Inflammatory macrophage (primary cell): ENCODE measurements at regions not wholly inside any gene's neighbourhood (a gene's known extent, or its start where the extent isn't known, plus 50 kb on each side); places are given as distances from the start of the nearest gene placed in this dataset.
"Not testable (repeated sequence)": the region's sequence is repeated elsewhere in the genome, so short reads cannot be mapped to it uniquely, and the experiment has no call there.

Source experiments
- DNase-seq, 2 donors: peaks; one replicate each; pipeline ENCODE4 v3.0.0-alpha.2; 2020 to 2022

DNA sequence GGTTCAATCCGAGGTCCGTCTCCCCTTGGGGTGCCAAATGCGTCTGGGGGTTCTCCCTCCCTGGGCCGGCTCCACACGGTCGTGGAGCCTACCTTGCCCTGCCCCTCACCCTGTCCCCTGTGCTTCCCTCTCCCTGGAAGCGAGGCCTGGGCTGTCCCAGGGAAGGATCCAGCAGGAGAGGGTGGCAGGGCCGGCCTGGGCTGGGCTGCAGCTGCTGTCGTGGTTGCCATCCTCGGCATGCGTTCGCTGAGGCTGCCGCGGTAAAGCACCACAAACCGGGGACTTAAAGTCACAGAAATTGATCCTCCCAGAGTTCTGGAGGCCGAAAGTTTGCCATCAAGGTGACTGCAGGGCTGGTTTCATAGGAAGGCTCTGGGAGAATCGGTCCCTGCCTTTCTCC lies 123.0 kb upstream of the TMPRSS2 start:
- no peak for DNase-seq

DNA sequence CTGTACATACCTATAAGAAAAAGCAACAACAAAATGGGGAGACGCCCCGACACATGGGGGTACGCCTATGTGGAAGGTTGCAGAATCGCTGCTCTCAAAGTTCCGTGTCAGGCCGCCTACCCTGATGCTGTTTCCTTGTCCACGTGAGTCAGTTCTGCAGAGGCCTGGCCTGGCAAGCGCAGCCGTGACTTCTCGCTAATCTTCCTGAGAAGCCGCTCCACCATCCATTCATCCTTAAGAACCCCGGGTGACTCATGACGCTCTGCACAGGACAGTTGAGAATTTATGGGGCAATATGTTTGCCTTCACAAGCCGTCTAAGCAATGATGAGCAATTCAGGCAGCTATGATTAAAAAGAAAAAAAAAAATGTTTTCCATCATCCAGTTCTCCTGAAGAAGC lies 122.3 kb upstream of the TMPRSS2 start:
- no peak for DNase-seq

DNA sequence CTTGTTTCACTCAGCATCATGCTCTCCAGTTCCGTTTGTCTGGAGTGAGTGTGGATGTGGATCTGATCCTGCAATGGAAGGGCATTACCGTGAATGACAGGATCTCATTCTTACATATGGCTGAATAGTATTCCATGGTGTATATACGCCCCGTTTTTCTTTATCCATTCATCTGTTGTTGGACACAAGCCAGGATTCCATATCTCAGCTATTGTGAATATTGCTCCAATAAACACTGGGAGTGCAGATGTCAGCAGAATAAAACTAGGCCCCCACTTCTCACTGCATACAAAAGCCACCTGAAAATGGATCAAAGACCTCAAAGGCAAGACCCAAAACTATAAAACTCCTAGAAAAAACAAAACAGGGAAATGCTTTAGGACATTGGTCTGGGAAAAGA lies 120.3 kb upstream of the TMPRSS2 start:
- DNase-seq = no peak

DNA sequence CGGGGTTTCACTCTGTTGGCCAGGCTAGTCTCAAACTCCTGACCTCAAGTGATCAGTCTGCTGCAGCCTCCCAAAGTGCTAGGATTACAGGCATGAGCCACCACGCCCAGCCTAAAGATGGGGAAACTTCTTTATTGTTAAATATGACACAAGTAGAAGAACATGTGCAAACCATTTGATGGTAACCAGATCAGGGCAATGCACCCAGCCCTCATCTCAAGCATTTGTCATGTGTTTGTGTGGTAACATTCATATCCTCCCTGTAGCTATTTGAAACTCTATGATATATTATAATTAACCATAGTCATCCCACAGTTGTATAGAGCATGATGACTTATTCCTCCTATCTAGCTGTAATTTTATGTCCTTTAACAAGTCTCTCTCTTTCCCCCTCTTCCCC lies 119.5 kb upstream of the TMPRSS2 start:
- DNase-seq = no peak

DNA sequence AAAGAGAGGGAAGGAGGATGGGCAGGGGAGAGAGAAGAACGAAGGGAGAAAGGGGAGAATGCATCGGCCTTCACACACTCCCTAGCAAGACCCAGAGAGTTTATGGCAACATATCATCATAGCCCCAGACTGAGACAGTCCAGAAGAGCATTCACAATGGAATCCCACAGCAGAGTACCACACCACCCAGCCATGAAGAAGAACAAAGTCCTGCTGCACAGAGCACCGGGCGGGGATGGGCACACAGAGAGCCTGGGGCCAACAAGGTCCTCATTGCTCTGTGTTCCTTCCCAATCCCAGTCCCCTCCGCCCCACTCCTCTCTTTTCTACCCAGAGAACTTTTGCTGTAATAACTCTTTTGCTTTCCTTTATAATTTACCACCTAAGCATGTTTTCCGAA lies 118.1 kb upstream of the TMPRSS2 start:
- no peak for DNase-seq

DNA sequence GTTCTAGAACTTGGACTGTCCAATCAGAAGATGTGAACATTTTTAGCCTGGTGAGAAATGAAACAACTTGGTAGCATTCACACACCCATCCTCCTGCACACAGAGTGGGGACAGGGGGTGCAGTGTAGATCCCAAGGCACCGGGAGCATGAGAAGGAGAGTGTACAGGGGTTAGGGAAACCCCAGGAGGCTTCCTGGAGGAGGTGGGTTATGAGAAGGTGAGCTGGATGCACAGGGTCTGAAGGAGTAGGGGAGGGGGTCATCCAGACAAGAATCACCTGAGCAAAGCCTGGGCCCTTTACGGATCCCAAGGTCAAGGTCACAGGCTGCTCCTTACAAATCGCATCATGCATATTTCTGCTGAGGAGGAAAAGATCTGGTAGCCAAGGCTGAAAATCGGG lies 117.5 kb upstream of the TMPRSS2 start:
- no peak for DNase-seq

DNA sequence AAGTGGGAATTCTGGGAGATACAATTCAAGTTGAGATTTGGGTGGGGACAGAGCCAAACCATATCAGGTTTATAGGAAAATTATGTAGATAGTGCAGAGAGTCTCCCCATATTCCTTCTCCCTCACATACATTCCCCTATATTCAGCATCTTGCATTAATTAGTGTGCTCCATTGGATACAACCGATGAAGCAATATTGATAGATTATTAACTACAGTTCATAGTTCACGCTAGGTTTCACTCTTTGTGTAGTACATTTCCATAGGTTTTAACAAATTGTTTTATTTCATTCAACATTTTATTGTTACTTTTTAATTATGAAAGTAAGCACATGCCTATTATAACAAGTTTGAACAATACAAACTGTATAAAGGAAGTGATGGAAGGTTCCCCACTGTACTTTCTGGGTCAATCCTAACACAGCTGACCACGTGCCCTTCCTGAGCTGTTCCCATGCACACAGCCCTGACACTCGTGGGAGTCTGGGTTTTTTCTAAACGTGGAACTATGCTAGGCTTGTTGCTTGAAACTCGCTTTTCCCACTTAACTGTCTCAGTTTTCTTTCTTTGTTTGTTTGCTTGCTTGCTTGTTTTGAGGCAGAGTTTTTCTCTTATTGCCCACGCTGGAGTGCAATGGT lies 116.8 kb upstream of the TMPRSS2 start:
- peak; percentile 2 to 30 for DNase-seq

DNA sequence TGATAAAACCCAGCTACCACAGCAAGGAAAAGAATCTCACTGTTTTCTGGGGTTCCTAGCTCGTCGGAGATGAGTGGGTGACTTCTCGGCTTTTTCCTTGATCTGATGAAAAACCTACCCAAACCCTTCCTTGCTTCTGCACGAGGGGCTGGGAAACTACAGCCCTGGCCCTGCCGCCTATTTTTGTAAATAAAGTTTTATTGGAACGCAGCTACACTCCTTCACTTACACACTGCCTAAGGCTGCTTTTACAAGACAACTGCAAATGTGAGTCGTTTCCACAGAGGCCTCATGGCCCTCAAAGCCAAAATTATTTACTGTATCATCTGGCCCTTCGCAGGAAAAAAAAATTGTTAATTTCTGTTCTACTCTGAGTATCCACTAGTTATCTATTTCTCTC lies 116.0 kb upstream of the TMPRSS2 start:
- no peak for DNase-seq

DNA sequence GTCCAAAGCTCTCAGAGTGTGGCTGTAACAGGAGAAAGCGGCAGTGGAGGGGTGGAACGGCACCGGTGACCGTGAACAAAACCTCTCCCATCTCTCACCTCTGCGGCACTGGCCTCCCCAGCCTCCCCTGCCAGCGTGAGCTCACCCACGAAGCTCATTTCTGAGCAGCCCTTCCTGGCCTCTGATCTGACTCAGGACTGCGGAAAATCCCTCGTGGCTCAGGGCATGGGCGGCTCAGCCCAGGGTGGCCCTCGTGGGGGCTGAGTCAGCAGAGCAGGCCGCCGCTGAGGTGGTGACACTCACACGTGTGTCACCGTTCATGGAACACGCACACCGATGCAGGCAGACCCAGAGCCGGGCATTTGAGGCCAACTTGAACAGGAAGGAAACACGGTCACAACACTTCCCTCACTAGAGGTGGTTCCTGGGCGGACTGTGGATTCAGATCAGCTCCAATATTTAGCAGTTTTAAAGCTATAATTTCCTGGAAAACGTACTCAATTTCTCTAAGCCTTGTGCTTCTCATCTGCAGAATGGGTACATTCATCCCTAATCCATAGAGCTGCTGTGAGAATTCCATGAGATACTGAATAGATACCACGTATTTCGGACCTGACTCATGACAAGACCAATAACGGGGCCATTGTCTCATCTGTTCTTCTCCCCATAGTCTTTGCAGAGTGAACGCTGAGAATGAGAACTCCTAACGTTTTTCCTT lies 115.0 kb upstream of the TMPRSS2 start:
- peak in 1 of 2 donors; percentile 10 for DNase-seq

DNA sequence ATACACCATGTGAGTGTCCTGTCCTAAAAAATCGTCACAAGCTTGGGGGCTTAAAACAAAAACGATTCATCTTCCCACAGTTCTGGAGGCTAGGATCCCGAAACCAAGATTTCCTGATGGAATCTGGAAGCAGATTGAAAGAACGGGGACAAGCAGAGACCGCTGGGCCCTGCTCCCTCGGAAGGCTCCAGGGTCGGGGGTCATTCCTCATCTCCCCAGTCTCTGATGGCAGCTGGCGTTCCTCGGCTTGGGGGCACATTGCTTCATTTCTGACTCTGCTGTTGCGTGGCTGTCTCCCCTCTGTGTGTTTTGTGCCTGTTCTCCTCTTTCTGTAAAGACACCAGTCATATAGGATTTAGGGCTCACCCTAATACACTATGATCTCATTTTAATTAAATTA lies 114.2 kb upstream of the TMPRSS2 start:
- no peak for DNase-seq

DNA sequence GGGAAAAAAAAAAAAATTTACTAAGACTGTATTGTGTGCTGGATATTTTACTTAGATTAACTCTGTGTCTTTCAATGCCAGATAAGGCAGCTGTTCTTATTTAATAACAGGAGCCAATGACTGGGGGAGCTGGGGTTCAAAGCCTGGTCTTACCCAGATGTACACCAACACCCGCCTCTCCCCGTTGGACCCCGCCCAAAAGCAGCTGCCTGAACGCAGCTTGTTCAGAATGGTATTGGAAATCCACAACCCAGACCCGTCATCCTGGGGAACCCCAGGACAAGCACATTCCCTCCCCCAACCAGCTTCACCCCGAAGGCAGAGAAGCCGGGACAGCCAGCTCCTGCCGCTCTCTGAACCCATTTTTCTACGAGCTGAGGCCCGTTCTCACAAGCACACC lies 113.6 kb upstream of the TMPRSS2 start:
- DNase-seq = no peak

DNA sequence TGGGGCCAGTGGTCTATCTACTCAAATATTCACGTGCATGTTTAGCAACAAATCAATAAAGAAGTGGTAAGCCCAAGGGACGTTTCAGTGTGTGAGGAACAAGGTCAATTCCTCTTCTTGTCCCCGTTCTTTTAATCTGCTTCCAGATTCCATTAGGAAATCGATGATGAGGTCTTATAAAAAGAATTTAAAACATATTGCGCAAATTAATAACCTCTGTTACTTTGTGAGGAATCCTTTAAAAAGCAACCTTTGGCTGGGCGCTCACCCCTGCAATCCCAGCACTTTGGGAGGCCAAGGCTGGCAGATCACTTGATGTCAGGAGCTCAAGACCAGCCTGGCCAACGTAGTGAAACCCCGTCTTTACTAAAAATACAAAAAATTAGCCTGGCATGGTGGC lies 113.0 kb upstream of the TMPRSS2 start:
- no peak for DNase-seq

DNA sequence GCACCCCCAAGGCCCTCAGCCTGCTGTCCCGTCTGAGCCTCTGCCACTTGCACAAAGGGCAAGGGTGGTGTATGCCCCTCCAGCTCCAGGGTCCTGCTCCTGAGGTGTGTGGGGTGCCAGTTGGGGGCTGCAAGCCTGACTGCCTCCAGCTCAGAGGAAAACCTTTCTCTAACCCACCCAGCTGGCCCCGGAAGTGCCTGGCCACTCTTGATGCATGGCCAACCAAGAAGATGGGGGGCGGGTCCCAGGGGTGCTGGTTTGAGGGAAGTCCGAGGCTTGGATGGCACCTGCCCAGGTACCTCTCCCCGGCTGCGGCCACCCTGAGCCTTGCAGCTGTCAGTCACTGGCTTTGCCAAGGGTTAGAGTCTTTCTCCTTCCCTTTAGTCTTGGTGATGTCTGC lies 112.6 kb upstream of the TMPRSS2 start:
- DNase-seq = no peak

DNA sequence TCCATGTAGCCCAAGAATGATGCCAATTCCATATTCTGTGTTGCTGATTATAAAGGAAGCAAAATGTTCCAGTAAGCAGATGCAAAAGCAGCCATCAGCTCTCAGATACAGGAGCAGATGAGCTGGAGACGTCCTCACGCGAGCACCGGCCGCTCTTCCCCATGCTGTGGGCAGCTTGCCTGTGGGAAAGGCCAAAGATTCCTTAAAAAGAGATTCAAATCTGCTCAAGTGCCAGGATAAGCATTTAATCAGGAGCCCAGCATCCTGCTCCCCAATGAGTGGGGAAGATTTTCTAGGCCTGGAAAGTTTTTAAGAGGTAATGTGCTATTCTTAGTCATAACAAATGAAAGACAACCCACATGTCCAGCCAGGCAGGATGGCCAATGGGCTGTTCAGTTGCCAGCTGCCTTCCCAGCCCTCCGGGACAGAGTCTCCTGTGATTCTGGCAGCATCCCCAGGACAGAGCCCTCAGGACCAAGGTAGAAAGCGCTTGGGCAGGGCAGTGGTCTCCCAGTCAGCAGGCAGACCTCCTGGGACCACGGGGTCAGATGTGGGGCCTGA lies 108.2 kb upstream of the TMPRSS2 start:
- no peak for DNase-seq

DNA sequence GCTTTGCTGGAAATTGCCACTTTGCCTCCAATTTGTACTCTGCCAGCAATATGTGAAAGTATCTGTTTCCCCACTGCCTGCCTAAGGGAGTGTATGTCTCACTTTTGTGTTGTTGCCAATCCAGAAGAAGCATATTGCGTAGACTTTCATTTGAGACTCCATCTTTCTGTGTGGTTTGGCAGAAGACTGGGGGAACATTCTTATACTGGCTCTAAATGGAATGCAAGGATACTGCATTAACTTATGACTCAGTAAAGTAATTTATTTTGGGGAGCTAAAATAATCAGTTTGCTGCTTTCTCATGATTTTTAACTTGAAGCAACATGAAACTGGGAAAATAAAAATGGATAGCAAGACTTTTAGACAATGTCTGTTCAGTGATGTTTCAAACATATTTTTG lies 107.7 kb upstream of the TMPRSS2 start:
- no peak for DNase-seq

DNA sequence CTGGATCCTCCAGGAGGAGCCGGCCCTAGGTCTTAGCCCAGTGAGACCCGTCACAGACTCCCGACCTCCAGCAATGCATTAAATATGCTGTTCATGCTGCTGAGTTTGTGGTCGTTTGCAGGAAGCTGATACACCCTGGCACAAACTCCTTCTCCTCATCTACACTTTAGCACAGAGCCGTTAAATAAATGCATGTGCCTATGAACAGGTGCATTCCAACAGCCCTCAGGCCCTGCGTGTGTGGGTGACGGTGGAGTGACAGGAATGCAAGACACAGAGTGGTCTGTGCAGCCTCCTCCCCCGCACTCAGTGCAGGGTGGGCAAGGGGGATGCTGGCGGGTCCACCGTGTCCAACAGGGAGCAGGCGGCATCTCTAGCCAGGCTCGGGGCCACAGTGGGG lies 106.6 kb upstream of the TMPRSS2 start:
- DNase-seq = no peak

DNA sequence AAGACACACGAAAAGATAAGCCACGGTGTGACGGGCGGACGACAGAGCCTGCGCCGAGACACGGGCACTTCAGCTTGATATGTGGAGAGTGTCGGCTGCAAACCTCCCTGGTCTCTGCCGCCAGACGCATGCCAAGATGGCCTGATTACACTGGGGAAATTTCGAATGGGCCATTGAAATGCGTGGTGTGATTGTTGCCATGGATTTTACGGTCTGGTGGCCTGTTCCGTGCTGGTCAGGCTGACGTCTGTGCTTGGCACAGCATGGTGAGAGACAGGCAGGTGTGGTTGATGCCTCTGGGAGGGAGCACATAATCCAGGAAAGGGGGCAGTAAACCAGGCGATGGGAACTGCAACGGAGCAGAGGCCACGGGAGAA lies 105.6 kb upstream of the TMPRSS2 start:
- no peak for DNase-seq

DNA sequence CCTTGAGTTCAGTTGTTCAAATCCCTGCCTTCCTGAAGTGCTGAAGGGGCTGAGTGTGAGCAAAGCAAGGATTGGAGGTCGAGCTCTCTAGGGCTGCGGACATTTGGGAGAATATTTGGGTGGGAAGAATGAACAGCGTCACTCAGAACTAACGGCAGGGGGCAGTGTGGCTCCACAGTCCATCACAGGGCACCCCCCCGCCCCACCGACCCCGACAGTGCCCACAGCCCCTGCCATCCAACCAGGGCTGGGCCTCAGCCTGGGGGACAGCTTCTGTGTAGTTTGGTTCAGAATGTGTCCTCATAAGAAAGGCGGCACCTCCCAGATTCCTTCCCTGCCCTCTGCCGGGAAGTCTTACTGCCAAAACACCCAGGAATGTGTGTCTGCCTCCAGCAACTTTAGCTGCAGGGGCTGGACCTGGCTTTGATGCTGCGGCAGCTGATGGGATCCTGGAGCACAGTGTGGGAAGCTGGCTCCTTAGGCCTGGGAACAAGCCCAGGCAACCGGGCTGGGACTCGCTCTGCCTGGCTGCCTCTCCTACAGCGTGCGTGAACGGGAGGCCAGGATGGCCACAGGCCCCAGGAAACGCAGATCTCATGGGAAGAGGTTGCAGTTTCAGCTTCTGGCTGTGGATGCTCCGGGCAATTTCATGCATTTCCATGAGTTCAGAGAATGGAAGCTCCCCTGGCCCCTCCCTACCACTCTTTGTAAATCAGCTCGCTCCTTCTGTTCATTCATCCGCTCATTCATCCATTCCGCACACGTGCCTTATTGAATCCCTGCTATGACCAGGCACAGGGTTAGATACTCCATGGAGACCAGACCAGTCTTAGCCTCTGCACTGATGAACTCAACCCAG lies 104.9 kb upstream of the TMPRSS2 start:
- DNase-seq = peak in 1 of 2 donors; percentile 14

DNA sequence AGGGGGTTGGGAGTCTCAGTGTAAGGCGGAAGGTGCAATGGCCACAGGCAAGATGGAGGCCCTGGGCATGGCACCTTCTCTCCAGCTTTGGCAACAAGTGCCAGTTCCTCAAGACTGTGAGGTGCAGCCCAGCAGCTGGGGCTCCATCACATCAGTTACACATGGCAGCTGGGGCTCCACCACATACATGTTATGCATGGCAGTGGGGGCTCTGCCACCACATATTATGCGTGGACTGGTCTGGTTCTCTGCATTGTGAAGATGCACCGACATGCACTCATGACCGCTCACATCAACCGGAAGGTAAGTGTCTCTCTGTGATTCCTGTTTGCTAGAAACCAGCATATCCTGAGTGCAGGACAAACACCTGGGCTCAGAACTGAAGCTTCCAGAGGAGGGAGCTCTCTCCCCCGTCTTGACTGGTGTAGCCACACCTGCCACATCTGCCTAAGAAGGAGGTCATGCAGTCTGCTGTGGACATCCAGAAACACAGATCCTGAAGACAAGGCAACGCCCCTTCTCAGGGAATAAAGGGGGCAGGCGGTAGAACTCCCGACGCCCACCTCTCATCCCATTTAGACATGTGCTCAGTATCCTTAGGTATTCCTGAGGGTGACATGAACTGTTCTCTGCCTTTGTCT lies 104.1 kb upstream of the TMPRSS2 start:
- DNase-seq = no peak

DNA sequence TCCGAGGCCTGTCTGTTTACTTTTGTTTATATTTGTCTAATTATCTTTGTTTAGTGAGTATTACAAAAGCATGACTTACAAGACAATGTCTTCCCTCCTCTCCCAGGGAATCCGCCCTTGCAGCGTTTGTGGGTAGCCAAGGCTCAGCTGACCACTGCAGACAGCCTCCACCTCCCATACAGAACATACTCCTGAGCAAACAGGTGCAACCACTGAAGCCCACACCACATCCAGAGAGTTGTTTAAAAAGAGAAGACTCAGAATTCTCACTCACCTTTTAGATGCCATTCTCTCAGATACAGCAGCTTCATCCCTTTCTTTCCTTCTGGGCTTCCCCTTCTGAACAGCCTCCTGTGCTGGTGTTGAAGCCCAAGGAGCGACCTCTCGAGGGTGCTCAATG lies 103.5 kb upstream of the TMPRSS2 start:
- DNase-seq = no peak

DNA sequence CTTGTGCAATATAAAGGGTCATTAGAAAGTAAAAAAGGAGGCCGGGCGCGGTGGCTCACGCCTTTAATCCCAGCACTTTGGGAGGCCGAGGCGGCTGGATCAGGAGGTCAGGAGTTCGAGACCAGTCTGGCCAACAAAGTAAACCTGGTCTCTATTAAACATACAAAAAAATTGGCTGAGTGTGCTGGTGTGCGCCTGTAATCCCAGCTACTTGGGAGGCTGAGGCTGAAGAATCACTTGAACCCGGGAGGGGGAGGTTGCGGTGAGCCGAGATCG lies 102.8 kb upstream of the TMPRSS2 start:
- DNase-seq = not testable (repeated sequence)

DNA sequence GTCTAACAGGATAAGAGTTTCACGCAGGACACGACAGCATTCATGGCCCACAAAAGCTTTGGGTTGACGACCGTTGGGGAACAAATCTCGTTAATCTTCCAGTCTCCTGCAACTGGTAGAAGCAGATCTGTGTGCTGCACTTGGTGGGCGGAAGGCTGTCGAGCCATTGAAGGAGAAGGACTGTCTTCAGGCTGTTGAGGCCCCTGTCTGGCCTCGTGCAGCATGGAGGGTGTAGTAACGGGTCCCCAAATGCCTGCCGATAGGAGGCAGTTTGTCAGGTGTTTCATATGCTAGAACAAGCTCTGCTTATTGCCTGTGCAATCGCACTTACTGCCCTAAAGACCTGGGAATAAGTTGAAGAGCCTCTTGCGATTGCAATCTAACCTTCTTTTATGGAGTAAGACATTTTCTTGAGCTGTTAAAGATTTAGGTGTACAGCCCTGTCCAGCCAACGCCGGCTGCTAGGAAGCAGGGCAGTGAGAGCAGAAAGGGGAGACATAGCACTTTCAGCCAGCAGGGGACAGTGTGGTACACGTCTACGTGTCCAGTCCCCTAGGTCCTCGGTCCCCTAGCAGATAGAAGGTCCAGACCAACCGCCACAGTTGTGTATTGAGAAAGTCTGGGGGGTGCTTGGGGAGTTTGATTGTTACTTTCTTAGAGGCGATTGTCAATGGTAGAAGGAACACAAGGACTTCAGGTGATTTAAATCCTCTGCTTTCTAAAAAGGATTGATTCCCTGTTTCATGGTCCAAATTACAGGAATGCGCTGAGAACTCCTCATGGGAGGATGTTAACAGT lies 102.3 kb upstream of the TMPRSS2 start:
- peak; percentile 73 to 74 for DNase-seq
